Inflammatory macrophage (primary cell): ENCODE measurements at regions not wholly inside any gene's neighbourhood (a gene's known extent, or its start where the extent isn't known, plus 50 kb on each side); places are given as distances from the start of the nearest gene placed in this dataset.
A peak's percentile ranks its signal among the peaks of the same experiment; 100 is the strongest.
"Not testable (repeated sequence)": the region's sequence is repeated elsewhere in the genome, so short reads cannot be mapped to it uniquely, and the experiment has no call there.

Source experiments
- DNase-seq, 2 donors: peaks; one replicate each; pipeline ENCODE4 v3.0.0-alpha.2; 2020 to 2022

GRCh38 chr1:55472784-55473183 is 257.6 kb upstream of the USP24 start:
- DNase-seq, result no peak

- no peak for DNase-seq
These were observed 257.0 kb upstream of the USP24 start for GRCh38 chr1:55472115-55472514.

- no peak for DNase-seq
These were observed 253.1 kb upstream of the USP24 start for GRCh38 chr1:55468142-55468795.

GRCh38 chr1:55466921-55467320 is 251.8 kb upstream of the USP24 start:
- DNase-seq, result no peak

- DNase-seq, result no peak
These were observed 251.2 kb upstream of the USP24 start for GRCh38 chr1:55466373-55466772.

- peak in 1 of 2 donors; percentile 3 for DNase-seq
These were observed 249.4 kb upstream of the USP24 start for GRCh38 chr1:55464550-55464949.

- DNase-seq, result no peak
These were observed 248.8 kb upstream of the USP24 start for GRCh38 chr1:55463814-55464475.

GRCh38 chr1:55457874-55458273 is 242.7 kb upstream of the USP24 start:
- no peak for DNase-seq

GRCh38 chr1:55456971-55457370 is 241.8 kb upstream of the USP24 start:
- no peak for DNase-seq

- no peak for DNase-seq
These were observed 233.1 kb upstream of the USP24 start for GRCh38 chr1:55448261-55448660.

GRCh38 chr1:55447488-55447887 is 232.3 kb upstream of the USP24 start:
- DNase-seq, result no peak

- DNase-seq, result no peak
These were observed 231.2 kb upstream of the USP24 start for GRCh38 chr1:55446351-55446750.

- no peak for DNase-seq
These were observed 230.3 kb upstream of the USP24 start for GRCh38 chr1:55445416-55445815.

- DNase-seq, result no peak
These were observed 229.5 kb upstream of the USP24 start for GRCh38 chr1:55444667-55445066.

GRCh38 chr1:55443175-55443915 is 228.2 kb upstream of the USP24 start:
- DNase-seq, result peak; percentile 52 to 85

- DNase-seq, result no peak
These were observed 226.3 kb upstream of the USP24 start for GRCh38 chr1:55441489-55441888.

- no peak for DNase-seq
These were observed 222.5 kb upstream of the USP24 start for GRCh38 chr1:55437692-55438091.

GRCh38 chr1:55430720-55431119 is 215.6 kb upstream of the USP24 start:
- DNase-seq, result not testable (repeated sequence)

GRCh38 chr1:55430206-55430605 is 215.0 kb upstream of the USP24 start:
- DNase-seq, result not testable (repeated sequence)

GRCh38 chr1:55428944-55429931 is 214.1 kb upstream of the USP24 start:
- DNase-seq, result no peak

- no peak for DNase-seq
These were observed 213.1 kb upstream of the USP24 start for GRCh38 chr1:55428231-55428630.

- DNase-seq, result no peak
These were observed 212.4 kb upstream of the USP24 start for GRCh38 chr1:55427606-55428005.

GRCh38 chr1:55426619-55427018 is 211.5 kb upstream of the USP24 start:
- no peak for DNase-seq
